ENCODE measurements at regions not wholly inside any gene's neighbourhood (a gene's known extent, or its start where the extent isn't known, plus 50 kb on each side); places are given as distances from the start of the nearest gene placed in this dataset.

GRCh38 chr3:79983118-79983517 is 215.3 kb upstream of the ROBO1 start:
- DNase-seq (ENCODE audit: low read depth, low spot score) = no peak
- no TSS peak for BruUV-seq (replicated peaks)
- POLR2A ChIA-PET = no interaction called here
- TF ChIP-seq CTCF (IDR thresholded peaks at IDR 0.05) (no peak), TCF7L2 (IDR thresholded peaks at IDR 0.05; ENCODE audit: low read depth, low read length) (no peak), SIN3A (IDR thresholded peaks at IDR 0.05; ENCODE audit: borderline replicate concordance, insufficient read depth, low read depth, low read length) (no peak), POLR2AphosphoS5 (IDR thresholded peaks at IDR 0.05; ENCODE audit: low read depth, low read length) (no peak), REST (IDR thresholded peaks at IDR 0.05; ENCODE audit: insufficient read depth in 1 of 2, low read depth in 2 of 2, low read length in 1 of 2) (no peak)
- CTCF ChIA-PET = no interaction called here
- intact Hi-C loops (cut with micrococcal nuclease; ENCODE audit: unreplicated experiment) (no loop called here), in situ Hi-C loops (cut with HindIII; ENCODE audit: low pct_unique_long_range_greater_than_20kb, low sequenced_read_pairs) (no loop called here)
- H3K4me1 ChIP-seq (ENCODE audit: control insufficient read depth, insufficient read depth, low read length) = peaks cover 3% of the 10 kb centered on the region; the same call in 1 of the 2 replicates
- H3K36me3 ChIP-seq (ENCODE audit: control insufficient read depth, insufficient read depth, low read length) = no peaks in the 10 kb centered on the region
- no peak overlapping the region for H3K4me3 ChIP-seq (ENCODE audit: low read depth in 2 of 2, low read length in 2 of 2)
- no peak overlapping the region for H3K27ac ChIP-seq (ENCODE audit: low read length)
- no peaks in the 10 kb centered on the region for H3K27me3 ChIP-seq (ENCODE audit: control insufficient read depth, insufficient read depth, low read length)
- no peaks in the 10 kb centered on the region for H3K9me3 ChIP-seq (ENCODE audit: control insufficient read depth, insufficient read depth, low read depth, low read length)
- no peak for ATAC-seq

- H3K4me1 ChIP-seq (ENCODE audit: control insufficient read depth, insufficient read depth, low read length) = peaks cover 3% of the 10 kb centered on the region; the same call in 1 of the 2 replicates
- POLR2A ChIA-PET = no interaction called here
- BruUV-seq (replicated peaks) = no TSS peak
- in situ Hi-C loops (cut with HindIII; ENCODE audit: low pct_unique_long_range_greater_than_20kb, low sequenced_read_pairs) (no loop called here), intact Hi-C loops (cut with micrococcal nuclease; ENCODE audit: unreplicated experiment) (no loop called here)
- no peak overlapping the region for H3K27ac ChIP-seq (ENCODE audit: low read length)
- H3K27me3 ChIP-seq (ENCODE audit: control insufficient read depth, insufficient read depth, low read length) = no peaks in the 10 kb centered on the region
- no peak for ATAC-seq
- no peak for TF ChIP-seq POLR2AphosphoS5 (IDR thresholded peaks at IDR 0.05; ENCODE audit: low read depth, low read length)
- no peak for TF ChIP-seq REST (IDR thresholded peaks at IDR 0.05; ENCODE audit: insufficient read depth in 1 of 2, low read depth in 2 of 2, low read length in 1 of 2)
- no peak for TF ChIP-seq SIN3A (IDR thresholded peaks at IDR 0.05; ENCODE audit: borderline replicate concordance, insufficient read depth, low read depth, low read length)
- no peak for TF ChIP-seq CTCF (IDR thresholded peaks at IDR 0.05)
- TF ChIP-seq TCF7L2 (IDR thresholded peaks at IDR 0.05; ENCODE audit: low read depth, low read length) = no peak
- no peak overlapping the region for H3K4me3 ChIP-seq (ENCODE audit: low read depth in 2 of 2, low read length in 2 of 2)
- H3K36me3 ChIP-seq (ENCODE audit: control insufficient read depth, insufficient read depth, low read length) = no peaks in the 10 kb centered on the region
- CTCF ChIA-PET = no interaction called here
- H3K9me3 ChIP-seq (ENCODE audit: control insufficient read depth, insufficient read depth, low read depth, low read length) = no peaks in the 10 kb centered on the region
- no peak for DNase-seq (ENCODE audit: low read depth, low spot score)
Observed at GRCh38 chr3:79979990-79980389, 212.2 kb upstream of the ROBO1 start.

All from Panc1 (cell line).